Upper lobe of left lung (tissue), 6 donors: ENCODE measurements at regions not wholly inside any gene's neighbourhood (a gene's known extent, or its start where the extent isn't known, plus 50 kb on each side); places are given as distances from the start of the nearest gene placed in this dataset.

Experiments used
- ATAC-seq, 2 donors: fragments of 200-7000 bp; cut with Tn5 transposase; one replicate each; pipeline ENCODE4 v1.9.1; 2022; ENCODE audit warnings: mild to moderate bottlenecking in 2 of 2, moderate library complexity in 2 of 2; ENCODE audit not compliant: low FRiP score in 2 of 2
- DNase-seq, 2 donors: peaks; one replicate each; pipeline ENCODE4 v3.0.0-alpha.2; 2019 to 2020
- H3K27ac ChIP-seq, 4 donors: fragments of 200-600 bp; sonication (generic); one replicate each; pipeline ENCODE4 v1.5.1; 2016 to 2019
- H3K27me3 ChIP-seq, 4 donors: fragments of 200-600 bp; sonication (generic); one replicate each; pipeline ENCODE4 v1.5.1; 2017 to 2019
- H3K36me3 ChIP-seq, 4 donors: fragments of 200-600 bp; sonication (generic); one replicate each; pipeline ENCODE4 v1.5.1; 2016 to 2019
- H3K4me1 ChIP-seq, 4 donors: fragments of 200-600 bp; sonication (generic); one replicate each; pipeline ENCODE4 v1.5.1; 2018 to 2019
- H3K4me3 ChIP-seq, 4 donors: fragments of 200-600 bp; sonication (generic); one replicate each; pipeline ENCODE4 v1.5.1; 2017 to 2019; ENCODE audit warnings: mild to moderate bottlenecking in 2 of 4, moderate library complexity in 1 of 4
- H3K9me3 ChIP-seq, 4 donors: fragments of 200-600 bp; sonication (generic); one replicate each; pipeline ENCODE4 v1.5.1; 2018 to 2019
- CTCF ChIP-seq, 6 experiments: fragments of 450-650 bp in 4 of 6; fragments of 200-600 bp in 2 of 6; sonication (generic) in 2 of 6; IDR thresholded peaks; one replicate each; pipeline ENCODE4 v1.5.1; 2016 to 2019; ENCODE audit warnings: antibody characterized with exemption in 6 of 6
- EP300 ChIP-seq, 4 donors: sonication (generic); formaldehyde crosslinking; IDR thresholded peaks; one replicate each; pipeline ENCODE4 v1.5.1; 2017; ENCODE audit warnings: antibody characterized with exemption in 4 of 4, control low read depth in 2 of 4
- POLR2A ChIP-seq, 4 donors: fragments of 450-650 bp; IDR thresholded peaks; one replicate each; pipeline ENCODE4 v1.5.1; 2016 to 2017; ENCODE audit warnings: antibody characterized with exemption in 4 of 4, mild to moderate bottlenecking in 2 of 4
- POLR2AphosphoS5 ChIP-seq, 2 donors: sonication (generic); formaldehyde crosslinking; IDR thresholded peaks; one replicate each; pipeline ENCODE4 v1.5.1; 2017; ENCODE audit warnings: antibody characterized with exemption in 2 of 2
- WGBS, 2 donors: methylation state at CpG; one replicate each; pipeline ENCODE4 v1.1.5; 2017 to 2018; 5-methylcytosine and 5-hydroxymethylcytosine counted together
- donor health status: DM: no; HTN: no; CAD: no; lungs with moderate emphysema.
- donor health status: DM: no; HTN: yes; CAD: no; lungs with severe emphysema.

- Histone ChIP-seq H3K27ac (no peak overlapping the region), H3K4me3 (no peak overlapping the region), H3K9me3 (peaks cover 0 to 3% (median under 1%) of the 10 kb centered on the region in 4 donors), H3K4me1 (no peaks in the 10 kb centered on the region), H3K36me3 (no peaks in the 10 kb centered on the region), H3K27me3 (no peaks in the 10 kb centered on the region)
- WGBS, 2 donors, result 75 to 88% methylated on average over 2 of the region's 2 CpGs
- ATAC-seq (no peak), DNase-seq (no peak)
- TF ChIP-seq EP300 (IDR thresholded peaks at IDR 0.05) (no peak), CTCF (IDR thresholded peaks at IDR 0.05) (no peak), POLR2A (IDR thresholded peaks at IDR 0.05) (no peak), POLR2AphosphoS5 (IDR thresholded peaks at IDR 0.05) (no peak)
Observed at GRCh38 chr1:79929356-79929755, 922.8 kb upstream of the ADGRL4 start.

GRCh38 chr1:79928901-79929300 lies 922.4 kb upstream of the ADGRL4 start:
- ATAC-seq, result no peak
- 38 to 74% methylated on average over 2 of the region's 2 CpGs for WGBS, 2 donors

GRCh38 chr1:79920960-79921669 lies 914.6 kb upstream of the ADGRL4 start:
- Histone ChIP-seq H3K9me3 (peaks cover 0 to 11% (median 4%) of the 10 kb centered on the region in 4 donors), H3K27ac (no peak overlapping the region), H3K36me3 (no peaks in the 10 kb centered on the region), H3K4me3 (no peak overlapping the region), H3K4me1 (no peaks in the 10 kb centered on the region), H3K27me3 (no peaks in the 10 kb centered on the region)
- no peak for DNase-seq
- no peak for TF ChIP-seq EP300 (IDR thresholded peaks at IDR 0.05)
- TF ChIP-seq POLR2AphosphoS5 (IDR thresholded peaks at IDR 0.05), result no peak
- TF ChIP-seq CTCF (IDR thresholded peaks at IDR 0.05), result no peak
- TF ChIP-seq POLR2A (IDR thresholded peaks at IDR 0.05), result no peak
- 53 to 61% methylated on average over 1 of the region's 1 CpG for WGBS, 2 donors
- no peak for ATAC-seq

More at GRCh38 chr1:79928901-79929300, 922.4 kb upstream of the ADGRL4 start:
- Histone ChIP-seq H3K4me3 (no peak overlapping the region), H3K36me3 (no peaks in the 10 kb centered on the region), H3K4me1 (no peaks in the 10 kb centered on the region), H3K27ac (no peak overlapping the region), H3K9me3 (peaks cover 0 to 8% (median 3%) of the 10 kb centered on the region in 4 donors), H3K27me3 (no peaks in the 10 kb centered on the region)
- DNase-seq, result no peak
- no peak for TF ChIP-seq POLR2AphosphoS5 (IDR thresholded peaks at IDR 0.05)
- no peak for TF ChIP-seq CTCF (IDR thresholded peaks at IDR 0.05)
- no peak for TF ChIP-seq POLR2A (IDR thresholded peaks at IDR 0.05)
- no peak for TF ChIP-seq EP300 (IDR thresholded peaks at IDR 0.05)

GRCh38 chr1:79914896-79915295 lies 908.4 kb upstream of the ADGRL4 start:
- no peaks in the 10 kb centered on the region for H3K27me3 ChIP-seq
- H3K4me1 ChIP-seq, result no peaks in the 10 kb centered on the region
- no peaks in the 10 kb centered on the region for H3K9me3 ChIP-seq
- ATAC-seq, result no peak
- no peak for TF ChIP-seq EP300 (IDR thresholded peaks at IDR 0.05)
- no peak for TF ChIP-seq POLR2AphosphoS5 (IDR thresholded peaks at IDR 0.05)
- TF ChIP-seq POLR2A (IDR thresholded peaks at IDR 0.05), result no peak
- no peak for TF ChIP-seq CTCF (IDR thresholded peaks at IDR 0.05)
- DNase-seq, result no peak
- H3K4me3 ChIP-seq, result no peak overlapping the region
- no peaks in the 10 kb centered on the region for H3K36me3 ChIP-seq
- no peak overlapping the region for H3K27ac ChIP-seq
- WGBS, 2 donors, result 68% methylated on average over 1 of the region's 1 CpG

- no peak for TF ChIP-seq EP300 (IDR thresholded peaks at IDR 0.05)
- no peak for TF ChIP-seq POLR2AphosphoS5 (IDR thresholded peaks at IDR 0.05)
- TF ChIP-seq POLR2A (IDR thresholded peaks at IDR 0.05), result no peak
- TF ChIP-seq CTCF (IDR thresholded peaks at IDR 0.05), result no peak
- Histone ChIP-seq H3K4me3 (no peak overlapping the region), H3K9me3 (no peaks in the 10 kb centered on the region), H3K36me3 (no peaks in the 10 kb centered on the region), H3K4me1 (no peaks in the 10 kb centered on the region), H3K27me3 (no peaks in the 10 kb centered on the region), H3K27ac (no peak overlapping the region)
- DNase-seq (no peak), ATAC-seq (no peak)
- 32 to 46% methylated on average over 4 of the region's 4 CpGs for WGBS, 2 donors
Observed at GRCh38 chr1:79912813-79913212, 906.3 kb upstream of the ADGRL4 start.
